H9 (cell line): ENCODE measurements at regions not wholly inside any gene's neighbourhood (a gene's known extent, or its start where the extent isn't known, plus 50 kb on each side); places are given as distances from the start of the nearest gene placed in this dataset.

Source experiments
- DNase-seq: peaks from one replicate; pipeline ENCODE4 v3.0.0-alpha.2; 2017
- H2AFZ ChIP-seq: one replicate; pipeline ENCODE4 v1.6.1; 2013; ENCODE audit warnings: mild to moderate bottlenecking, low read length, control low read depth, moderate library complexity
- H2AK5ac ChIP-seq: 2 replicates; pipeline ENCODE4 v1.6.1; 2013; ENCODE audit warnings: low read length, control low read depth, mixed read lengths; ENCODE audit not compliant: insufficient read length
- H2BK120ac ChIP-seq: one replicate; pipeline ENCODE4 v1.6.1; 2013; ENCODE audit warnings: low read depth, mild to moderate bottlenecking, low read length, control low read depth, inconsistent platforms; ENCODE audit not compliant: poor library complexity, severe bottlenecking
- H2BK12ac ChIP-seq: 2 replicates; pipeline ENCODE4 v1.6.1; 2013; ENCODE audit warnings: low read length, control low read depth, mixed read lengths, low read depth; ENCODE audit not compliant: insufficient read length
- H2BK15ac ChIP-seq: 2 replicates; pipeline ENCODE4 v1.6.1; 2013; ENCODE audit warnings: low read depth, low read length, control low read depth
- H2BK20ac ChIP-seq: one replicate; pipeline ENCODE4 v1.6.1; 2013; ENCODE audit warnings: low read depth, mild to moderate bottlenecking, low read length, control low read depth, inconsistent platforms; ENCODE audit not compliant: poor library complexity, severe bottlenecking
- H2BK5ac ChIP-seq: 2 replicates; pipeline ENCODE4 v1.6.1; 2013; ENCODE audit warnings: low read length, control low read depth, mixed read lengths; ENCODE audit not compliant: insufficient read length
- H3K14ac ChIP-seq: 2 replicates; pipeline ENCODE4 v1.6.1; 2013; ENCODE audit warnings: low read length, control low read depth; ENCODE audit not compliant: insufficient read depth
- H3K18ac ChIP-seq: 2 replicates; pipeline ENCODE4 v1.6.1; 2013; ENCODE audit warnings: low read depth, mild to moderate bottlenecking, mixed read lengths, low read length, control low read depth; ENCODE audit not compliant: insufficient read length
- H3K23ac ChIP-seq: 2 replicates; pipeline ENCODE4 v1.6.1; 2013; ENCODE audit warnings: low read length, control low read depth, mixed read lengths, low read depth; ENCODE audit not compliant: insufficient read length
- H3K23me2 ChIP-seq: 2 replicates; pipeline ENCODE4 v1.6.1; 2013; ENCODE audit warnings: low read depth, mild to moderate bottlenecking, mixed read lengths, low read length, control low read depth; ENCODE audit not compliant: insufficient read length, poor library complexity, severe bottlenecking
- H3K27ac ChIP-seq: 2 replicates; pipeline ENCODE4 v1.5.1; 2013; ENCODE audit warnings: low read length, control low read depth, mixed read lengths, low read depth; ENCODE audit not compliant: insufficient read length
- H3K27me3 ChIP-seq: 2 replicates; pipeline ENCODE4 v1.6.1; 2013; ENCODE audit warnings: low read length, control low read depth, inconsistent platforms; ENCODE audit not compliant: insufficient read depth
- H3K4ac ChIP-seq: 2 replicates; pipeline ENCODE4 v1.6.1; 2013; ENCODE audit warnings: low read depth, mild to moderate bottlenecking, control low read depth, inconsistent platforms, low read length, moderate library complexity
- H3K4me1 ChIP-seq: 2 replicates; pipeline ENCODE4 v1.6.1; 2013; ENCODE audit warnings: low read length, control low read depth, inconsistent platforms; ENCODE audit not compliant: insufficient read depth
- H3K4me2 ChIP-seq: 2 replicates; pipeline ENCODE4 v1.6.1; 2013; ENCODE audit warnings: low read length, control low read depth, mixed read lengths; ENCODE audit not compliant: insufficient read length, insufficient read depth
- H3K56ac ChIP-seq: 2 replicates; pipeline ENCODE4 v1.6.1; 2013; ENCODE audit warnings: low read depth, mild to moderate bottlenecking, mixed read lengths, low read length, control low read depth; ENCODE audit not compliant: insufficient read length
- H3K79me1 ChIP-seq: 2 replicates; pipeline ENCODE4 v1.6.1; 2013; ENCODE audit warnings: low read depth, mild to moderate bottlenecking, moderate library complexity, low read length, control low read depth, inconsistent platforms; ENCODE audit not compliant: insufficient read depth, poor library complexity, severe bottlenecking
- H3K79me2 ChIP-seq: 2 replicates; pipeline ENCODE4 v1.6.1; 2013; ENCODE audit warnings: low read length, control low read depth, inconsistent platforms; ENCODE audit not compliant: insufficient read depth
- H3K9ac ChIP-seq: 2 replicates; pipeline ENCODE4 v1.6.1; 2013; ENCODE audit warnings: low read length, control low read depth, mixed read lengths; ENCODE audit not compliant: insufficient read length; ENCODE audit errors: extremely low read depth
- H3K9me3 ChIP-seq: one replicate; pipeline ENCODE4 v1.6.1; 2013; ENCODE audit warnings: low read depth, low read length, inconsistent platforms; ENCODE audit not compliant: control insufficient read depth
- H3T11ph ChIP-seq: one replicate; pipeline ENCODE4 v1.6.1; 2013; ENCODE audit warnings: mild to moderate bottlenecking, low read length, control low read depth, inconsistent platforms
- H4K20me1 ChIP-seq: one replicate; pipeline ENCODE4 v1.6.1; 2013; ENCODE audit not compliant: control insufficient read depth, insufficient read length, insufficient read depth
- H4K5ac ChIP-seq: 2 replicates; pipeline ENCODE4 v1.6.1; 2013; ENCODE audit warnings: low read depth, mild to moderate bottlenecking, mixed read lengths, low read length, control low read depth; ENCODE audit not compliant: insufficient read length
- H4K8ac ChIP-seq: replicated peaks from 2 replicates; pipeline ENCODE4 v1.6.1; 2013; ENCODE audit warnings: low read length, control low read depth, mixed read lengths, low read depth; ENCODE audit not compliant: insufficient read length
- H4K91ac ChIP-seq: 2 replicates; pipeline ENCODE4 v1.6.1; 2013; ENCODE audit warnings: low read depth, mild to moderate bottlenecking, moderate library complexity, mixed read lengths, low read length, control low read depth; ENCODE audit not compliant: insufficient read length
- H3K27ac Mint-ChIP-seq, 3 experiments: 2 replicates in 2 of 3; 3 replicates in 1 of 3; pipeline ENCODE4 v1.8.0; 2020 to 2021; ENCODE audit warnings: mixed read lengths in 3 of 3, mild to moderate bottlenecking in 1 of 3, moderate library complexity in 1 of 3
- H3K27me3 Mint-ChIP-seq: 2 replicates; pipeline ENCODE4 v1.8.0; 2021; ENCODE audit warnings: low read depth, mild to moderate bottlenecking, moderate library complexity, mixed read lengths
- H3K36me3 Mint-ChIP-seq, 3 experiments: 2 replicates in 2 of 3; 3 replicates in 1 of 3; pipeline ENCODE4 v1.8.0; 2020 to 2021; ENCODE audit warnings: low read depth in 3 of 3, mixed read lengths in 3 of 3; ENCODE audit not compliant: insufficient read depth in 1 of 3
- H3K4me1 Mint-ChIP-seq, 2 experiments: 2 replicates each; pipeline ENCODE4 v1.8.0; 2020; ENCODE audit warnings: mixed read lengths in 2 of 2
- H3K4me3 Mint-ChIP-seq, 2 experiments: 2 replicates in 1 of 2; 3 replicates in 1 of 2; pipeline ENCODE4 v1.8.0; 2020 to 2021; ENCODE audit warnings: mild to moderate bottlenecking in 2 of 2, mixed read lengths in 2 of 2, moderate library complexity in 1 of 2
- H3K9me3 Mint-ChIP-seq, 2 experiments: 2 replicates in 1 of 2; 3 replicates in 1 of 2; pipeline ENCODE4 v1.8.0; 2020; ENCODE audit warnings: mild to moderate bottlenecking in 2 of 2, mixed read lengths in 2 of 2, moderate library complexity in 1 of 2
- CTCF ChIP-seq: fragments of 200-600 bp; sonication (generic); conservative IDR thresholded peaks from 3 replicates; pipeline ENCODE4 v1.8.0; 2021; ENCODE audit warnings: antibody characterized with exemption, mild to moderate bottlenecking
- WGBS: extraction: QIAGEN DNeasy Blood & Tissue Kit; methylation state at CpG from one replicate; pipeline ENCODE4 v1.1.7; 2013; ENCODE audit warnings: missing lambda C conversion rate, low lambda C conversion rate, mixed read lengths; ENCODE audit not compliant: insufficient read length; ENCODE audit errors: extremely low coverage; 5-methylcytosine and 5-hydroxymethylcytosine counted together

- TF ChIP-seq CTCF: no peak
- H3K56ac ChIP-seq: no peak overlapping the region
- H3K4me3 Mint-ChIP-seq: peak overlapping the region; percentile 24 to 62; a peak in 4 of 5 replicates
- H3K27me3 Mint-ChIP-seq: peaks cover 3% of the 10 kb centered on the region
- no peak overlapping the region for H2BK12ac ChIP-seq
- H4K8ac ChIP-seq: no peak overlapping the region
- no peak overlapping the region; a peak in 1 of 7 replicates for H3K27ac Mint-ChIP-seq
- H3K18ac ChIP-seq: no peak overlapping the region
- no peak overlapping the region for H3T11ph ChIP-seq
- H3K27ac ChIP-seq: no peak overlapping the region
- H3K79me1 ChIP-seq: no peaks in the 10 kb centered on the region
- H3K4me1 Mint-ChIP-seq: peaks cover 58 to 59% of the 10 kb centered on the region in 2 experiments
- peak overlapping the region; percentile 24; the same call in 1 of the 2 replicates for H3K14ac ChIP-seq
- H3K79me2 ChIP-seq: no peaks in the 10 kb centered on the region; the same call in 1 of the 2 replicates
- H2BK20ac ChIP-seq: no peak overlapping the region
- no peak overlapping the region for H2BK120ac ChIP-seq
- no peak overlapping the region for H4K5ac ChIP-seq
- H3K4ac ChIP-seq: no peak overlapping the region
- no peak overlapping the region for H3K23ac ChIP-seq
- H3K9me3 Mint-ChIP-seq: no peaks in the 10 kb centered on the region
- H3K36me3 Mint-ChIP-seq: peaks cover 3 to 6% (median 5%) of the 10 kb centered on the region in 3 experiments; a peak in 3 of 7 replicates
- H4K91ac ChIP-seq: no peak overlapping the region
- no CpG with 5 or more reads among the region's 14 CpGs for WGBS
- H3K27me3 ChIP-seq: no peaks in the 10 kb centered on the region
- no peaks in the 10 kb centered on the region for H4K20me1 ChIP-seq
- DNase-seq: no peak
- no peak overlapping the region for H2AFZ ChIP-seq
- H3K23me2 ChIP-seq: peaks cover 2% of the 10 kb centered on the region
- H2BK15ac ChIP-seq: no peak overlapping the region
- no peak overlapping the region for H3K9ac ChIP-seq
- H3K4me1 ChIP-seq: peaks cover 3% of the 10 kb centered on the region; the same call in 1 of the 2 replicates
- H2AK5ac ChIP-seq: no peak overlapping the region
- H3K9me3 ChIP-seq: no peaks in the 10 kb centered on the region
- H3K4me2 ChIP-seq: peak overlapping the region; percentile 45
- H2BK5ac ChIP-seq: no peak overlapping the region
Observed at GRCh38 chr2:120866483-120867140, 130.9 kb downstream of the GLI2 start.
